HG03571 (cell line): ENCODE measurements at regions not wholly inside any gene's neighbourhood (a gene's known extent, or its start where the extent isn't known, plus 50 kb on each side); places are given as distances from the start of the nearest gene placed in this dataset.

Source experiments
- ATAC-seq: cut with Tn5 transposase; IDR thresholded peaks from one replicate; pipeline ENCODE4 v1.9.1; 2021; ENCODE audit not compliant: unreplicated experiment

- no peak for ATAC-seq
Observed at GRCh38 chr5:158559066-158559465, 540.6 kb downstream of the EBF1 start.

- ATAC-seq = no peak
Observed at GRCh38 chr5:158553962-158554336, 545.8 kb downstream of the EBF1 start.

GRCh38 chr5:158553195-158553961 is 546.3 kb downstream of the EBF1 start:
- ATAC-seq = no peak

GRCh38 chr5:158552241-158552640 is 547.5 kb downstream of the EBF1 start:
- ATAC-seq = no peak

GRCh38 chr5:158549311-158549710 is 550.4 kb downstream of the EBF1 start:
- no peak for ATAC-seq

- no peak for ATAC-seq
Observed at GRCh38 chr5:158546748-158547147, 553.0 kb downstream of the EBF1 start.

GRCh38 chr5:158545949-158546530 is 553.7 kb downstream of the EBF1 start:
- ATAC-seq = no peak

- no peak for ATAC-seq
Observed at GRCh38 chr5:158544388-158545339, 555.1 kb downstream of the EBF1 start.

GRCh38 chr5:158543539-158544387 is 556.0 kb downstream of the EBF1 start:
- no peak for ATAC-seq

- ATAC-seq = no peak
Observed at GRCh38 chr5:158541536-158542297, 558.0 kb downstream of the EBF1 start.

GRCh38 chr5:158538506-158539074 is 561.1 kb downstream of the EBF1 start:
- peak; percentile 71 for ATAC-seq

- no peak for ATAC-seq
Observed at GRCh38 chr5:158537366-158537765, 562.4 kb downstream of the EBF1 start.

GRCh38 chr5:158534203-158534602 is 565.5 kb downstream of the EBF1 start:
- ATAC-seq = no peak

- ATAC-seq = no peak
Observed at GRCh38 chr5:158532739-158533138, 567.0 kb downstream of the EBF1 start.

- ATAC-seq = no peak
Observed at GRCh38 chr5:158531860-158532259, 567.9 kb downstream of the EBF1 start.

GRCh38 chr5:158530115-158530514 is 569.6 kb downstream of the EBF1 start:
- ATAC-seq = no peak

- no peak for ATAC-seq
Observed at GRCh38 chr5:158529454-158529853, 570.3 kb downstream of the EBF1 start.

- ATAC-seq = no peak
Observed at GRCh38 chr5:158525663-158526062, 574.1 kb downstream of the EBF1 start.

GRCh38 chr5:158524070-158524469 is 575.6 kb downstream of the EBF1 start:
- no peak for ATAC-seq

GRCh38 chr5:158522776-158523175 is 576.9 kb downstream of the EBF1 start:
- ATAC-seq = no peak
